HG03097 (cell line): ENCODE measurements at regions not wholly inside any gene's neighbourhood (a gene's known extent, or its start where the extent isn't known, plus 50 kb on each side); places are given as distances from the start of the nearest gene placed in this dataset.

Experiments used
- ATAC-seq: cut with Tn5 transposase; IDR thresholded peaks from one replicate; pipeline ENCODE4 v1.9.1; 2021; ENCODE audit not compliant: unreplicated experiment, low FRiP score

GRCh38 chr6:163815796-163816195 is 401.3 kb downstream of the QKI start:
- ATAC-seq, result no peak

GRCh38 chr6:163814494-163815364 is 400.2 kb downstream of the QKI start:
- no peak for ATAC-seq

DNA sequence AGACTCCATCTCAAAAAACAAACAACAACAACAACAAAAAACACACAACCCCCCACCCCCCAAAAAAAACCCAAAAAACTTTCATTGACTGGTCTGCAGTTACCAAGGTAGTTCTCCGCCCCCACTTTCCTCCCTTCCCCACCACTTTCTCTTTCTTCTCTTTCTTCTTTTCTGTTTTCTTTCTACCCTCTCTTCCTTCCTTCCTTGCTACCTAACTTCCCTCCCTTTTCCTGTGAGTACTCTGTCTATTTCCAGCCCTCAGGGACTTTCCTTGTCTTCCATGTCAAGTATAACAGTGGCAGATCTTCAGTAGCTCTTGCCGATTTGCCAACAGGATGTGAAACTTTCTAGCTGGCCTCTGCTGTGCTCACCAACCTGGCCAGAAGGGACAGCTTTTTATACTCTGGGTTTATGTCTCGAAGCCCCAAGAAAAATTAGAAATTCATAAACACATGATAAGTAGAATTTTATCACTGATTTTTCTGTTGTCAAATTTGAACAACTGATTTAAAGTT is 399.5 kb downstream of the QKI start:
- no peak for ATAC-seq

- no peak for ATAC-seq
These were observed 396.8 kb downstream of the QKI start for GRCh38 chr6:163811317-163811716.

GRCh38 chr6:163809364-163809763 is 394.8 kb downstream of the QKI start:
- no peak for ATAC-seq

GRCh38 chr6:163808871-163809270 is 394.4 kb downstream of the QKI start:
- ATAC-seq, result no peak

- no peak for ATAC-seq
These were observed 393.7 kb downstream of the QKI start for GRCh38 chr6:163808231-163808630.

- no peak for ATAC-seq
These were observed 392.4 kb downstream of the QKI start for GRCh38 chr6:163806755-163807499.

- no peak for ATAC-seq
These were observed 390.5 kb downstream of the QKI start for GRCh38 chr6:163804991-163805390.

GRCh38 chr6:163802267-163802666 is 387.7 kb downstream of the QKI start:
- no peak for ATAC-seq

GRCh38 chr6:163797296-163797845 is 382.9 kb downstream of the QKI start:
- no peak for ATAC-seq

GRCh38 chr6:163793011-163793983 is 378.8 kb downstream of the QKI start:
- peak; percentile 76 for ATAC-seq

- no peak for ATAC-seq
These were observed 375.8 kb downstream of the QKI start for GRCh38 chr6:163790266-163790840.

GRCh38 chr6:163789199-163789810 is 374.8 kb downstream of the QKI start:
- no peak for ATAC-seq

GRCh38 chr6:163786995-163787671 is 372.6 kb downstream of the QKI start:
- no peak for ATAC-seq

DNA sequence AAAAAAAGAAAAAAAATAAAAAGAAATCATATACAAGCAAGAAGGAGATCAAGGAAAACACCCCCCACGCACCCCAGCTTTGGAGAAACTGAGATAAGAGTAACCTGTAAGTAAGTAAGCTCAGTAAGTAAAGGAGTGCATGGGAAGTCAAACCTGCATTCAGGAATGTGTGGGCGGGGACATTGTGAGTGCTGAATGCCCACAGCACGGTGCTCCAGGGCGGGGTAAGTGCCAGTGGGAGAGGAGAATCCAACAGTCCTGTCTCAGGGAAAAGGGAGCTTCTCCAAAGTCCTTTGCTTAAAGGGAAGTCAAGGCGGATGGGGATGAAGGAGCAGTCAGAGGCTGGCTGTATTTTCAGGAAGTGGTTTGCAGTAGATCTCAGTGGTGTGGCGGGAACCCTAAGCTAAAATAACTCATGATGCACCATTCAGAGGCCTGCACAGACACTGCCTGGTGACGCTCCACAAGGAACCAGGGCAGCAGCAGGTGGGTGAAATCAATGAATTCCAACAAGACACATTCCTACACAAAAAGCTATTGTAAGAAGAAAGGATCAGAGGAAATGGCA is 368.0 kb downstream of the QKI start:
- peak; percentile 86 for ATAC-seq

- no peak for ATAC-seq
These were observed 366.5 kb downstream of the QKI start for GRCh38 chr6:163780994-163781393.

DNA sequence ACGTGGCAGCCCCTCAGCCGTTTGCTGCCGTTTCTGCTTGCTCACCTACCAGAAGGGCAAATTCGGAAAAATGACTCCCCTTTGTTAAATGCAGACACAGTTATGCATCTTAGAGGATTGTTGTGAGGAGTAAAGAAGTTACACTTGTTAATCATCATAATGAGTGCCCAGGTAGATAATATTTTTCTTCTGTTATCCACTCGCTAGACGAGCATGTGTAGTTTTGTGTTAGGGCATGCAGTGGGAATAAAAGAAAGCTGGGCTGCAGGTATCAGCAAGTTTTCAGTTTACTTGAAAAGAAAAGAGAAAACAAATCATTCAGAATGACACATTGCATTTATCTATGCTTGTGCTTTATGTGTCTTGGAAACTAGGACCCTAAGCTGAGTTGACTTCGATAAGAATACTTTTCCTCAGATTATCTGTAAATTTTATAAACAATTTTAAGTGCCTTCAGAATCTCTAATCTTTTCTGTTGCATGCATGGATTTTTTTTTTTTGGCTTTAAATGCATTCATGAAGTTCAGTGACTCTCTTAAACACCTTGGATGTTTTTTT is 365.3 kb downstream of the QKI start:
- ATAC-seq, result no peak
